HUES6 (cell line): ENCODE measurements at regions not wholly inside any gene's neighbourhood (a gene's known extent, or its start where the extent isn't known, plus 50 kb on each side); places are given as distances from the start of the nearest gene placed in this dataset.

ENCODE experiments used
- H3K27ac ChIP-seq: 2 replicates; pipeline ENCODE4 v1.7.0; 2013; ENCODE audit warnings: low read depth, mild to moderate bottlenecking, low read length, inconsistent platforms
- H3K27me3 ChIP-seq: 2 replicates; pipeline ENCODE4 v1.6.1; 2013; ENCODE audit warnings: low read length; ENCODE audit not compliant: control insufficient read depth, insufficient read depth
- H3K36me3 ChIP-seq: 2 replicates; pipeline ENCODE4 v1.6.1; 2013; ENCODE audit warnings: low read length; ENCODE audit not compliant: control insufficient read depth, insufficient read depth
- H3K4me1 ChIP-seq: 2 replicates; pipeline ENCODE4 v1.6.1; 2013; ENCODE audit warnings: low read length; ENCODE audit not compliant: control insufficient read depth, insufficient read depth
- H3K4me3 ChIP-seq: 2 replicates; pipeline ENCODE4 v1.5.1; 2013; ENCODE audit warnings: low read depth, low read length
- H3K9ac ChIP-seq: one replicate; pipeline ENCODE4 v1.6.1; 2013; ENCODE audit warnings: mild to moderate bottlenecking, low read length
- H3K9me3 ChIP-seq: 2 replicates; pipeline ENCODE4 v1.6.1; 2013; ENCODE audit warnings: low read depth, low read length; ENCODE audit not compliant: control insufficient read depth, insufficient read depth

GRCh38 chr4:106418444-106418843 is 49.9 kb upstream of the GIMD1 start:
- Histone ChIP-seq H3K4me3 (no peak overlapping the region), H3K27ac (no peak overlapping the region), H3K36me3 (no peaks in the 10 kb centered on the region), H3K27me3 (no peaks in the 10 kb centered on the region), H3K4me1 (peaks cover 4% of the 10 kb centered on the region), H3K9me3 (no peaks in the 10 kb centered on the region), H3K9ac (no peak overlapping the region)
